ENCODE measurements at regions not wholly inside any gene's neighbourhood (a gene's known extent, or its start where the extent isn't known, plus 50 kb on each side); places are given as distances from the start of the nearest gene placed in this dataset.
"Not testable (repeated sequence)": the region's sequence is repeated elsewhere in the genome, so short reads cannot be mapped to it uniquely, and the experiment has no call there.

DNA sequence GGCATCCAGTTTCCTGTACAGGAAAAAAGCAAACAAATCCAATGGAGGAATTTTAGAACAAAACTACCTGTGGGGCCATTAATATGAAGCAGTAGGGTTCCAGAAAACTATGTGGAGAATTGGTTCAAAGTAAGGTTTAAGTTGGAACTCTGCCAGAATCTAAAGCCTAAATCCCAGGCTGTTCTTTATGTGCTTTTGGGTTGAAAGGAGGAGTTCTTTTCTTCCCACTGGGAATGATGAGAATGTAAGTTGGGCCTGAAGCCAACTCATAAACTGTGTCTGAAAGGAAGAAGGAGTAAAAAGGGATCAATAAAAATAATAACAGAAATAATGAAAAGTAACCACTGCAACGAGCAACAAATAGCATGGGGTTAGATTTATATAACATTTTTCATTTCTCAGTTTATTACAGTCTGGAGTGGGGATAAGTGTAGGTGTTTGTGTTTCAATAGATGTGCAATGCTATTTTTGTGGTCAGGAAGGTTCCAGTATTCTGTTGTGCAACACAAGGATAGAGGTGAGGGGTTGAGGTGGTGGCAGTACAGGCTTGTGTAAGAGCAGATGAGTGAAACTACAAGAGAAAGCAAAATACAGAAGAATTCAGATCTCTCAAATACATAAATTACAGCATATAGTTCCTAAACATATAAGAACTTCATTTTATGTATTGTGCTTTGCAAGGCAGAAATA, 373.6 kb downstream of the EMP1 start:
- DNase-seq (ENCODE audit: low read depth in 2 of 3, low spot score in 2 of 3): no peak

DNA sequence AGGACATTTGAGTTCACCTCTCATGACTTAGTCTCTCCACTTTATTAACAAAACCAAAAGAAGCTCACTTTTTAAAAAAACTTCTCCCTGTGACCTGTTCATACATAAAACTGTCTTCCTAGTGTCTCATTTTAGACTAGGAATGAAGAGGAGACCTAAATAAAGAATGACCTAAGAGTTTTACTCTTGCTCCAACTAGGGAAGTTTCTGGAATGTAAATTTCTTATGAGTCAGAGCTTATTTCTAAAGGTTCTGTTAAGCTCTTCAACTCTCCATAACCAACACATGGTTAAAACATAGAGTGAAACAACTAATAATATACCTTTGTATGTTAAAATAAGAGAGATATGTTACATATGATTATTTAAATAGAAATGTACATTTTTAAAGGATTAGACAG, 369.8 kb downstream of the EMP1 start:
- no peak for DNase-seq (ENCODE audit: low read depth in 2 of 3, low spot score in 2 of 3)

DNA sequence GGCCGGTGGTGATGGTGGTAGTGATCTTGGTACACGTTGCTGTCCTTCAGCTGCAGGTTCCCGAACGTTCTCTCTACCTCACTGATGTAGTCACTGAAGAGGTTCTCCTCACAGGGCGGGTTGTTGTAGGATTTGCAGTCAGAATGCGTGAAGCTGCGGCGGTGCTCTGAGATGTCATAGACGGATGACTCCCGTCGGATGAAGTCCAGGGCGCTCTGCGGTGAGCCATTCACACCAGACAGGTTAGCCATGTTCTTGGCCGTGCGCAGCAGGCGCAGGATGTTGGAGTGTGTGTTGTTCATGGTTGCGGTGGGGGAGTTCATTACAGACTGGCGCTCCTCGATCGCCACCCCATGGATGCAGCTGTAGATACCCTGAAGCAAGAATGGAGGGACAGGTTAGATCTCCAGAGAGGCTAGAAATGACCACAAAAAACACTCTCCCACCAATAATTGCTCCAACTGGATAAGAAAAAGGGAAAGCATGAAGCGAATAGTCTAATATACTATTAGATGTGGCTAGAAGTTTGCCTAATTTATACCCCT, 367.8 kb downstream of the EMP1 start:
- DNase-seq (ENCODE audit: low read depth in 2 of 3, low spot score in 2 of 3): no peak

DNA sequence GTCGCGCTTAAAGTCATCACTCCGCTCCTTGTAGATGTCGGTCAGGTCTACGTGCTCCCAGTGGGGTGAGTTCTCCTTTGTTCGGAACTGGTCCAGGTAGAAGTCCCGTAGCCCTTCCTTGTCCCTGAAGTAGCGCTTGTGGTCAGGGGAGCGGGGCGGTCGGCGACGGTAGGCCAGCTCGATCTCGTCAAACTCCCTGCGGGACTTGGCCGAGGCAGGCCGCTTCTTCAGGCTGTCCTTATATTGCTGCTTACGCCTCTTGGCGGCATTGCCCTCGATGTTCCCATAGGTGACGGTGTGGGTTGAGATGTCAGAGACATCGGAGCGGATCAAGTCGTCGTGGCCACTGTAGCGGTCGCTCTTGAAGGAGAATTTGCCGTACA, 367.2 kb downstream of the EMP1 start:
- DNase-seq (ENCODE audit: low read depth in 2 of 3, low spot score in 2 of 3): no peak

DNA sequence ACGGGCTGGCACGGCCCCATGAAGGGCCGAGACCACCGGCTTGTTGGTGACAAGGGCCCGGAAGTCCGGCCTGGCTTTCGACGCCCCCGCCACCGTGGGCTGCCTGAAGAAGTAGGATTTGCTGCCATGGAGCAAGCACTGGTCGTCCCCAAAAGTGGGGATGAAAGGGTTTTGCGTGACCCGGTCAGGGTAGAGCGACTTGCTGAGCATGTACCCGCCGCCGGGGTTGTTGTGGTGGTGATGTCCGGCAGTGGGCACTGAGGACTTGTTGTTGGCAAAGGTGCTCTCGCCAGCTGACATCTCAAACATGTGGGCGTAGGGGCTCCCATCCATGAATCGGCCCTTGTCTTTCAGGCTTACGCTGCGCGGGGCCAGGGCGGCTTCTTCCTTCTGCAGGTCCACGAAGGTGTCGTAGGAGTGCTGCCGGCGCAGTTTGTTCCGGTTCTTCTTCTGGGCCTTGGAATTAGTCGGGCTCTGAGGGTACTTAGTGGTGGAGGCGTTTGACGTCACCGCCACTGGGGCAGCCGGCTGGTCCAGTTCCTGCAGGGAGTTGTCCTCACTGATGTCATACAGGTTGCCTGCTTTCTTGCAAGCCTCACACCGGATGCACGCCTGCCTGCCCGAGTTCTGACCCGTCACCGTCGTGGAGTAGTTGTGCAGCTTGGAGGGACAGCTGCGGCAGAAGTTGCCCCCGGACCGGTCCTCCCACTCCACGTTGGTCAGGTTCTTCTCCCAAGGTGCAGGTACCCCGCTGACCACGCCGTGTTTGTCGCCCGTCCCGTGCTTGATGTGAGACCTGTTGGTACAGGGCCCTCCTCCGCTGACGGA, 366.6 kb downstream of the EMP1 start:
- no peak for DNase-seq (ENCODE audit: low read depth in 2 of 3, low spot score in 2 of 3)

DNA sequence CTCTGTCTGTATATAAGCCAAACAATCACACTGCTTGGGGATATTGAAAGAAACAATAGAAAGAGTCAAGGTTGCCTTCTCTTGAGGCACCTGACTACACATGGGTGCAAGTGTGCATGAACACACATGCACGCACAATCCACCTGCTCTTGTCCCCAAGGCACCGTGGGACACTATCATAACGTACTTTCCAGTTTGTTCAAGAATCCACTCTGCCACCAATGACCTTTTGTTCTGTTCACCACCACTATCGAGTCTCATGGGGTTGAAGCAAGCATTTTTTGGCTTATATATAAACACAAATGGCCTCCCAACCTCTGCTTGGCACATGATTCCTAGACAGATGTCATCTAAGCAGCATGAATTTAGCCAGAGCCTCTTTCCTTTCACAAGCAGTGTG, 365.4 kb downstream of the EMP1 start:
- no peak for DNase-seq (ENCODE audit: low read depth in 2 of 3, low spot score in 2 of 3)

DNA sequence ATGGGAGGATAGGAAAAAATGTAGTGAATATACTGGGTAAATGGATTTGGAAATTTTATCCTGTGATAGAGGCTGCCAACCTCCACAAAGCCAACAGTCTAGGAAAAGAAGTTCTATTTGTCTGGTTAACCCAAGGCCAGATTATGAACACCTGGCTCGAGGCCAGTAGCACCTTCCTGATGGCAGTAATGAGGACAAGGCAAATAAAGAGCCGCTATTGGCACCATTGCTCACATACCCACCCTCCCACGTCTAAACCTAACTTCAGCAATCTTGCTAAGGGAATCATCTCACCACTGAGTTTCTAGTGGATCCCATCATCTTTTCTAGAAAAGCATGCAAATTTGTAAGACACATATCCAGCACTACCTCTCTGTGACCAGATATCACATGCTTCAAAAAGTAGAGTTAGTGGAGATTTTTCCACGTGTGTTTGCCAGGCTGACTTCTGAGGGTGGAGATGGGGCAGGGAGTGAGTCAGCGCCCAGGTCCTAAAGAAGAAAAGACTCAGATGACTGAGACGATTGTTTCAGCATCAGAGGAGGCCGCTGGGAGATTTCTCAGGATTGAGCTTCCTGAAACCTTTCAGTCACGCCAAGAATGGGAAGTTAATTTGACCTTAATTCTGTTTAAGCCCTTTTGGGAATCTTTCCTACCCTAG, 362.9 kb downstream of the EMP1 start:
- DNase-seq (ENCODE audit: low read depth in 2 of 3, low spot score in 2 of 3): no peak

GRCh38 chr12:13552830-13553229, 356.3 kb downstream of the EMP1 start:
- no peak for DNase-seq (ENCODE audit: low read depth in 2 of 3, low spot score in 2 of 3)

- DNase-seq (ENCODE audit: low read depth in 2 of 3, low spot score in 2 of 3): no peak
Observed at GRCh38 chr12:13547283-13547682, 350.8 kb downstream of the EMP1 start.

DNA sequence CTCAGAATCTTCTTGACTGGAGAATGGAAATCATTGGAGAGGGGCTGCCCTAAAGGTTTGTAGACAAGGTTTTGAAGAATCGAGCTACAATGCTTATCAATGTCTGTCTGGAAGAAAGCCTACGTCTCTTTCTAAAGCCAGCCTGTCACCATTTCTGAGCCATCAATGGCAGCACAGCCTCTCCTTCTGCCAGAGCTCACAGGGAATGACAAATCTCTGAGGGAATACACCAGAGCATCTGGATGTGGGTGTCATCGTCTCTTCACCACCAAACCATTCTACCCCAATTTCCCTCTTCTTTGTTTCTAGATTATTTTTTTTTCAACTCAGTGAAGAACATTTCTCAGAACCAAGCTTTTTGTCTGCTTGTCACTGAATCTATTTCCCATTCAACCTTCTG, 349.7 kb downstream of the EMP1 start:
- DNase-seq (ENCODE audit: low read depth in 2 of 3, low spot score in 2 of 3): no peak

DNA sequence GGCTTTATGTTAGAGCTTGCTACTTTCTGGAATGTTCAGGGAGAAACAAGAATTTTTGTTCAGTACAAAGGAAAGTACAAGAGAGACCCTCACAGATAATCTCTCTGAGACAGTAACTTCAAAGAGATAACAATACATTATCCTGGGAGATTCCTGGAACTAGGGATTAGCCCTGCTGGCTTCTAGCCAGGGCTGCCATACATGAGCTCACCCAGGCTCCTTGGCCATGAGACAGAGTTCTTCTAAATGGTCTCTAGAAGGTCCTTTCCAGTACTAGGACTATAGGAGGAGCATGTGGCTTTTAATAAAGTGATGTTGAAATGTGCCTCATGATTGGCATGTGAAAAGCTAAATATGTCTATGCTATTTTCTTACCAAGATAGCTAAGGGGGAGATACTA, 342.5 kb downstream of the EMP1 start:
- DNase-seq (ENCODE audit: low read depth in 2 of 3, low spot score in 2 of 3): no peak

DNA sequence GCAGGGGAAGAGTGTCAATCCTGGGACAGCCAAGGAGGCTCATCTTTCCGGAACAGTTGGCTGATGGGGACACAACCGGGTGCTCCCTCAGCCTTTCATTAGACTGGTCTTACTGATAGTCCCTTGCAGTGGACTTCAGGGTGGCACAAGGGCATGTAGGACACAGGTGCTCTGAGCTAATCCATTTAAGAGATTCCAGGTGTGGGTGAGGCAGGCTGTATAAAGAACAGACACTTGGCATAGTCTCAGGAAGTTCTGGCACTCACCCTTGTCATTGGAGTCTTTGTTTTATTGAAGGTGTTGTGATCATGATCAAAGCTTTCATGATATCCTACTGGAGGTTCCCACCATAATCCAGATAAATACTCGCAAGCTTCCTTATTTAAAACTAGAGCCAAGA, 341.6 kb downstream of the EMP1 start:
- no peak for DNase-seq (ENCODE audit: low read depth in 2 of 3, low spot score in 2 of 3)

DNA sequence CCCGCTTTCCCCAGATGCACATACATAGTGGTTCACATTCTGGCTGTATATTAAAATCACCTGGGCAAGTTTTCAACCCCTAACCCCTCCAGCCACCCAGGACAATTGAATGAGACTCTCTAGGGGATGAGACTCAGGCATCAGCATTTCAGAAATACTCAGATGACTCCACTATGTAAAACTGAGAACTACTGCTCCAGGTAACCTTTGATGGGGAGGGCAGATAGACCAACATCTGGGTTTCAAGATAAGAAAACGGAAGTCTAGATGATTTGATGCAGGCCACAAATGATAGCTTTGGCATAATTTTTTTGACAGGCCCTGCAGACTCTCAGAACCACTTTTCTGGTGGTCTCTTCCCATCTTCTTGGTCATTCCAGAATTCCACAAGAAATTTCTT, 341.1 kb downstream of the EMP1 start:
- peak in 2 of 3 donors; percentile 31 to 77 for DNase-seq (ENCODE audit: low read depth in 2 of 3, low spot score in 2 of 3)

- peak in 2 of 3 donors; percentile 76 to 91 for DNase-seq (ENCODE audit: low read depth in 2 of 3, low spot score in 2 of 3)
Observed at GRCh38 chr12:13536219-13536910, 339.8 kb downstream of the EMP1 start.

- DNase-seq (ENCODE audit: low read depth in 2 of 3, low spot score in 2 of 3): peak in 2 of 3 donors; percentile 54 to 81
Observed at GRCh38 chr12:13534645-13535398, 338.3 kb downstream of the EMP1 start.

DNA sequence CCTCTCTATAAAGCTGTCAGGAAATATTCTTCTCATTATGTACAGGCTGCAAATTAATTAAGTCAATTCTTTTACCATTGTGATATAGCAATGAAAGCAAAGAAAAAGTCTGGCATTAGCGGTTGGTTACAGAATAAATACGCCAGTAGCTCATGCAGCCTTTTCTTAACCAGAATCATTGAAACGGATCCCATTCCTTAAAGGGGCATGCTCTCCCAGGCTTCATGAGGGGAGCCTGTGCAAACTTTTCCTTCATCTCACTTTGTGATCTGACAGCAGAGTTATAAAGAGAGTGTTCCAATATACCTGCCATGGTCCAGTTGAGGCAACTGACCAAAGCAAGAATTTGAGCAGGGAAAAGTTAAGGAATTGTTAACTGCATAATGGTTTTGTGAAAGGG, 337.7 kb downstream of the EMP1 start:
- DNase-seq (ENCODE audit: low read depth in 2 of 3, low spot score in 2 of 3): no peak

GRCh38 chr12:13530966-13531365, 334.4 kb downstream of the EMP1 start:
- DNase-seq (ENCODE audit: low read depth in 2 of 3, low spot score in 2 of 3): no peak

DNA sequence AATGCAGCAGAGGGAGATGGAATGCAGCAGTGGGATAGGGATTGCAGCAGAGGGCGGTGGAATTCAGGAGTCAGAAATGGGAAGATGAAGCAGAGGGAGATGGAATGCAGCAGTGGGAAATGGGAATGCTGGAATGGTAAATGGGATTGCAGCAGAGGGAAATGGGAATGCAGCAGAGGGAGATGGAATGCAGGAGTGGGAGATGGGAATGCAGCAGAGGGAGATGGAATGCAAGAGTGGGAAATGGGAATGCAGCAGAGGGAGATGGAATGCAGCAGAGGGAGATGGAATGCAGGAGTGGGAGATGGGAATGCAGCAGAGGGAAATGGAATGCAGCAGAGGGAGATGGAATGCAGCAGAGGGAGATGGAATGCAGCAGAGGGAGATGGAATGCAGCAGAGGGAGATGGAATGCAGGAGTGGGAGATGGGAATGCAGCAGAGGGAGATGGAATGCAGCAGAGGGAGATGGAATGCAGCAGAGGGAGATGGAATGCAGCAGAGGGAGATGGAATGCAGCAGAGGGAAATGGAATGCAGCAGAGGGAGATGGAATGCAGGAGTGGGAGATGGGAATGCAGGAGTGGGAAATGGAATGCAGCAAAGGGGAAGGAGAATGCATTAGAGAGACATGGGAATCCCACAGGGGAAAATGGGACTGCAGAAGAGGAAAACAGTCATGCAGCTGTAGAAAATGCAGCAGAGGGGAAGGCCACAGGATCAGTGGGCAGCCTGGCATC, 329.8 kb downstream of the EMP1 start:
- not testable (repeated sequence) for DNase-seq (ENCODE audit: low read depth in 2 of 3, low spot score in 2 of 3)

DNA sequence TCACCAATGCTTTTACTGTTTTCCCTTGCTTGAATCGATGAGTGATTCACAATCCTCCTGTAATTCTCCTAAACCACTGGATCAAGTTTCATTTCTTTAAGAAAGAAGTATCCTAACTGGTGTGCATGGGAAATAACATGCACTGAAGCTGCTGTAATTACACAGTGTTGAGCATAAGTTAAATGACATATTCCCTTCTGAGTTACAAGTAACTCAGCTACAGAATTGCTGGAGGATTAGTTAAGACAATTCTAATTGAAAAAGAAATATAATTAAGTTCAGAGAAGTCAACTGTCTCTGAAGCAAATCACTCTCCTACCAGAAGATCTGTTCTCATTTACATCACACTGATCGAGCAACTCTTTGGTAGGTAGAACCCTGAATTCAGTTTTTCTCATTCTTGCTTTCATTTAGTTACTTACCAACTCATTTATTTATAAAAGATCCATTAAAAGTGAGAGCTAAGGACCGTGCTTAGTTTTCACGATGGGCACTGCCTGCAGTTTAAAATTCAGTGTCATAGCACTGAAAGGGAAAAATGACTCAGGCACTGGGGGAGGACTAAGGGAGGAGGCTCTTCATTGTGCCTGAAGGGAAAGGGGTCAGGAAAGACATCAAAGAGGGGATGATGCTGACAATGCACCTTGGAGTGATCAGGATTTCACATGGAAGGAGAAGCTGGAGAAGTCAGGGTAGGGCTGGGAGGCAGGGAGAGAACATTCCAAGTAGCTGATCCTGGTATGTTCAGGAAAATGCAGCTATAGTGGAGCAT, 327.2 kb downstream of the EMP1 start:
- DNase-seq (ENCODE audit: low read depth in 2 of 3, low spot score in 2 of 3): no peak
